MM.1S (cell line): ENCODE measurements at regions not wholly inside any gene's neighbourhood (a gene's known extent, or its start where the extent isn't known, plus 50 kb on each side); places are given as distances from the start of the nearest gene placed in this dataset.

Experiments used
- DNase-seq: peaks from one replicate; pipeline ENCODE4 v3.0.0-alpha.2; 2015
- H2AFZ ChIP-seq: fragments of 300-600 bp; sonication (generic); 2 replicates; pipeline ENCODE4 v1.6.0; 2016; ENCODE audit warnings: antibody characterized with exemption, low read length
- H3F3A ChIP-seq: fragments of 300-600 bp; sonication (generic); 2 replicates; pipeline ENCODE4 v1.6.1; 2016; ENCODE audit warnings: mild to moderate bottlenecking, antibody characterized with exemption, low read length, moderate library complexity, mixed read lengths; ENCODE audit not compliant: insufficient read depth
- H3K27ac ChIP-seq: fragments of 300-600 bp; sonication (generic); 2 replicates; pipeline ENCODE4 v1.5.1; 2016; ENCODE audit warnings: mild to moderate bottlenecking, low read length
- H3K27me3 ChIP-seq: fragments of 300-600 bp; sonication (generic); replicated peaks from 2 replicates; pipeline ENCODE4 v1.6.0; 2016; ENCODE audit warnings: low read length; ENCODE audit not compliant: insufficient read depth
- H3K36me3 ChIP-seq: fragments of 300-600 bp; sonication (generic); replicated peaks from 2 replicates; pipeline ENCODE4 v1.6.1; 2016; ENCODE audit warnings: mild to moderate bottlenecking, low read length, mixed read lengths; ENCODE audit not compliant: insufficient read depth
- H3K4me1 ChIP-seq: fragments of 300-600 bp; sonication (generic); 2 replicates; pipeline ENCODE4 v1.6.1; 2016; ENCODE audit warnings: low read length, mixed read lengths
- H3K4me2 ChIP-seq: fragments of 300-600 bp; sonication (generic); 2 replicates; pipeline ENCODE4 v1.6.0; 2016; ENCODE audit warnings: low read depth, low read length
- H3K4me3 ChIP-seq: fragments of 300-600 bp; sonication (generic); 2 replicates; pipeline ENCODE4 v1.5.1; 2016; ENCODE audit warnings: low read length, mixed read lengths
- H3K79me2 ChIP-seq: fragments of 300-600 bp; sonication (generic); 2 replicates; pipeline ENCODE4 v1.6.1; 2016; ENCODE audit warnings: mixed run types, low read length, mixed read lengths
- H3K9ac ChIP-seq: fragments of 300-600 bp; sonication (generic); 2 replicates; pipeline ENCODE4 v1.6.1; 2016; ENCODE audit warnings: low read length, mixed read lengths
- H3K9me2 ChIP-seq: fragments of 300-600 bp; sonication (generic); replicated peaks from 2 replicates; pipeline ENCODE4 v1.6.1; 2016; ENCODE audit warnings: mild to moderate bottlenecking, low read length, mixed read lengths; ENCODE audit not compliant: insufficient read depth
- H3K9me3 ChIP-seq: fragments of 300-600 bp; sonication (generic); replicated peaks from 2 replicates; pipeline ENCODE4 v1.6.1; 2016; ENCODE audit warnings: mild to moderate bottlenecking, low read length, mixed read lengths; ENCODE audit not compliant: insufficient read depth
- H4K20me1 ChIP-seq: fragments of 300-600 bp; sonication (generic); 2 replicates; pipeline ENCODE4 v1.6.1; 2016; ENCODE audit warnings: mild to moderate bottlenecking, low read length, moderate library complexity, mixed read lengths; ENCODE audit not compliant: insufficient read depth
- EZH2 ChIP-seq: fragments of 300-600 bp; sonication (generic); optimal IDR thresholded peaks from 2 replicates; pipeline ENCODE3; 2017; ENCODE audit warnings: low read depth, mild to moderate bottlenecking, antibody characterized with exemption, low read length, mixed read lengths
- EZH2phosphoT487 ChIP-seq: fragments of 300-600 bp; sonication (generic); IDR thresholded peaks from 2 replicates; pipeline ENCODE4 v1.6.1; 2018; ENCODE audit warnings: antibody characterized with exemption, low read length
- TF ChIP-seq, protein P1 (sequence below): fragments of 300-600 bp; sonication (generic); IDR thresholded peaks from 2 replicates; pipeline ENCODE4 v1.5.1; 2016; ENCODE audit warnings: antibody characterized with exemption, low read length, mixed read lengths

DNA sequence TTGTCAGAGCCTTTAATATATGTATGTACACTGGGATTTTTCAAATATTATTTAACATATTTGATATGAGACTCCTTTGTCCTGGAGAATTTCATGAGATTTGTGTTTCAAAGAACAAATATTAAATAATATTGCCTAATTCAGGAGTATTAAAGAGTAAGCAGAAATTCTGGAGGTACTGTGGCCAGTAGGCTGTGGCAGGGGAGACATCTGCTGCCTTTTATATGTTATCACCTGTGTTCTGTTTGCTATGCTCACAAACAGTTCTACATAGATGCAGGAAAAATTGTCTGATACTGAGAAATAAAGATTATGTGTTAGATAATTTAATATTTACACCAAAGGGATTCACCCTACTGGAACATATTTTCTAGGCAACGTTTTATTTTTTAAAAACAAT lies 395.4 kb upstream of the SLC35B3 start:
- H3K4me1 ChIP-seq: no peaks in the 10 kb centered on the region
- no peak for TF ChIP-seq EZH2
- TF ChIP-seq, protein P1, sequence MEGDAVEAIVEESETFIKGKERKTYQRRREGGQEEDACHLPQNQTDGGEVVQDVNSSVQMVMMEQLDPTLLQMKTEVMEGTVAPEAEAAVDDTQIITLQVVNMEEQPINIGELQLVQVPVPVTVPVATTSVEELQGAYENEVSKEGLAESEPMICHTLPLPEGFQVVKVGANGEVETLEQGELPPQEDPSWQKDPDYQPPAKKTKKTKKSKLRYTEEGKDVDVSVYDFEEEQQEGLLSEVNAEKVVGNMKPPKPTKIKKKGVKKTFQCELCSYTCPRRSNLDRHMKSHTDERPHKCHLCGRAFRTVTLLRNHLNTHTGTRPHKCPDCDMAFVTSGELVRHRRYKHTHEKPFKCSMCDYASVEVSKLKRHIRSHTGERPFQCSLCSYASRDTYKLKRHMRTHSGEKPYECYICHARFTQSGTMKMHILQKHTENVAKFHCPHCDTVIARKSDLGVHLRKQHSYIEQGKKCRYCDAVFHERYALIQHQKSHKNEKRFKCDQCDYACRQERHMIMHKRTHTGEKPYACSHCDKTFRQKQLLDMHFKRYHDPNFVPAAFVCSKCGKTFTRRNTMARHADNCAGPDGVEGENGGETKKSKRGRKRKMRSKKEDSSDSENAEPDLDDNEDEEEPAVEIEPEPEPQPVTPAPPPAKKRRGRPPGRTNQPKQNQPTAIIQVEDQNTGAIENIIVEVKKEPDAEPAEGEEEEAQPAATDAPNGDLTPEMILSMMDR: no peak
- no peak for TF ChIP-seq EZH2phosphoT487
- H3K4me3 ChIP-seq: no peak overlapping the region
- no peaks in the 10 kb centered on the region for H3K9me3 ChIP-seq
- no peaks in the 10 kb centered on the region for H3K36me3 ChIP-seq
- no peak overlapping the region for H3K4me2 ChIP-seq
- H2AFZ ChIP-seq: no peak overlapping the region
- no peaks in the 10 kb centered on the region for H3F3A ChIP-seq
- H4K20me1 ChIP-seq: no peaks in the 10 kb centered on the region
- no peak for DNase-seq
- H3K27ac ChIP-seq: no peak overlapping the region
- H3K79me2 ChIP-seq: no peaks in the 10 kb centered on the region
- H3K27me3 ChIP-seq: no peaks in the 10 kb centered on the region
- no peak overlapping the region for H3K9ac ChIP-seq
- no peaks in the 10 kb centered on the region for H3K9me2 ChIP-seq

DNA sequence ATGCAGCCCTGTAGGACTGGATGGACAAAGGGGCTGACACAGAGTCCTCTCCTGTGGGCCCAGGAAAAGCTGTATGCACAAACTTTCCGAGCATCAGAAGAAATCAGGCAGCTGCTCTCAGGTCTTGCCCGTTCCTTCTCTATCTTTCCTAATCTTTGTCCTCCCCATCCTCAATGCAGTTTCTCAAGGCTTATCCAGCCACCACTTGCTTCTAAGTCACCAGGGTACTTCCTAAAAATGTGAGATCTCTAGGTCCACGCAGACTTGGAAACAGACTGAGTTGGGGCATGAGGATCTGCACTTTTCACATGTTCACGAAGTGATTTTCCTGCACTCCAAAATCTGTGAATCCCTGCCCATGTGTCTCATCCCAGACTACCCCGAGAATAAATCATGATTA lies 394.5 kb upstream of the SLC35B3 start:
- no peaks in the 10 kb centered on the region for H3K9me2 ChIP-seq
- no peaks in the 10 kb centered on the region for H3K4me1 ChIP-seq
- H3K36me3 ChIP-seq: no peaks in the 10 kb centered on the region
- no peak overlapping the region for H3K27ac ChIP-seq
- H4K20me1 ChIP-seq: no peaks in the 10 kb centered on the region
- H2AFZ ChIP-seq: no peak overlapping the region
- no peak for TF ChIP-seq EZH2phosphoT487
- TF ChIP-seq EZH2: no peak
- TF ChIP-seq, protein P1: no peak
- H3K4me3 ChIP-seq: no peak overlapping the region
- no peak for DNase-seq
- no peaks in the 10 kb centered on the region for H3F3A ChIP-seq
- no peaks in the 10 kb centered on the region for H3K27me3 ChIP-seq
- H3K9me3 ChIP-seq: no peaks in the 10 kb centered on the region
- no peaks in the 10 kb centered on the region for H3K79me2 ChIP-seq
- H3K4me2 ChIP-seq: no peak overlapping the region
- H3K9ac ChIP-seq: no peak overlapping the region

DNA sequence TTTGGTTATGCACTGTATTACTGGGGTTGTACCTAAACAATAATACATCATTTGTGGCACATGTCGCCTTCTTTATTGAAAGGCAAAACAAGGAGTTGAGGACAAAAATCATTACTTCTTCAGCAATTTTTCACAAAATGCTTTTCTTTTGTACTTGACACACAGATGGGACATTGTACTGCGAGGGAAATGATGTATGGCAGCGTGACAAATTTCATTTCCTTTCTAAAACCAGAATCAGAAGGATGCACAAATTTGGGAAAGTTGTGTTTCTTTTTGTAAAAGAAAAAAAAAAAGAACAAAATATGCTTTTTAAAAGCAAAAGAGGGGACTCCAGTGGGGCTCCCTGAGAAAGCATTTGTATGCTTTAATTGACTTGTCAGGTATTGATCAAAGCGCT lies 394.0 kb upstream of the SLC35B3 start:
- Histone ChIP-seq H3K27me3 (no peaks in the 10 kb centered on the region), H2AFZ (no peak overlapping the region), H3K9ac (no peak overlapping the region), H3K9me2 (no peaks in the 10 kb centered on the region), H3K4me1 (no peaks in the 10 kb centered on the region), H3K4me3 (no peak overlapping the region), H3K9me3 (no peaks in the 10 kb centered on the region), H3K79me2 (no peaks in the 10 kb centered on the region), H3K4me2 (no peak overlapping the region), H4K20me1 (no peaks in the 10 kb centered on the region), H3K36me3 (no peaks in the 10 kb centered on the region), H3K27ac (no peak overlapping the region), H3F3A (no peaks in the 10 kb centered on the region)
- TF ChIP-seq EZH2phosphoT487 (no peak), EZH2 (no peak)
- TF ChIP-seq, protein P1: no peak
- no peak for DNase-seq

DNA sequence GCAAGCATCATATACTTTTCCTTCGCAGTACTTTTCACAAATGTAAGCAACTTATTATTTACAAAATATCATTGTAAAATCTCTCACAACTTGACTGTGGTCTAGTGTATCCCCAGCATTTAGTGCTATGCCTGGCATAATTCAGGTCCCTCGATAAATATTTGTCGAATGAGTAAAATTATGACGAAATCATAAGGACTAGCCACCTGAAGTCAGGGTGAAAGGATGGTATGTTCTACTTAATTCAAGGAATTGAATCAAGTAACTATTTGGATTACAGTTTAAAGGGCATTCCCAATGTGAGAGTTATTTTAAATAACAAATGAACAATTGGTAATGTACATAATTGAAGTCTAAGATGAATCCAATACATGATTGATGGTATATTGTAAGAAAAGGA lies 393.0 kb upstream of the SLC35B3 start:
- no peaks in the 10 kb centered on the region for H3K9me2 ChIP-seq
- H3F3A ChIP-seq: no peaks in the 10 kb centered on the region
- no peak overlapping the region for H3K4me3 ChIP-seq
- no peaks in the 10 kb centered on the region for H3K36me3 ChIP-seq
- no peak for TF ChIP-seq EZH2
- TF ChIP-seq, protein P1: no peak
- no peak for TF ChIP-seq EZH2phosphoT487
- H3K27me3 ChIP-seq: no peaks in the 10 kb centered on the region
- no peak overlapping the region for H2AFZ ChIP-seq
- H3K9me3 ChIP-seq: no peaks in the 10 kb centered on the region
- no peak overlapping the region for H3K27ac ChIP-seq
- H3K4me2 ChIP-seq: no peak overlapping the region
- H3K79me2 ChIP-seq: no peaks in the 10 kb centered on the region
- H3K4me1 ChIP-seq: no peaks in the 10 kb centered on the region
- no peak for DNase-seq
- H4K20me1 ChIP-seq: no peaks in the 10 kb centered on the region
- no peak overlapping the region for H3K9ac ChIP-seq
